HL-60 (cell line): ENCODE measurements at regions not wholly inside any gene's neighbourhood (a gene's known extent, or its start where the extent isn't known, plus 50 kb on each side); places are given as distances from the start of the nearest gene placed in this dataset.

ENCODE experiments used
- DNase-seq, 2 experiments: peaks; one replicate each; pipeline ENCODE4 v3.0.0-alpha.2; 2010 to 2020; ENCODE audit warnings: low read depth in 1 of 2, low spot score in 1 of 2
- H3K27ac ChIP-seq: fragments of 250-450 bp; sonication (Bioruptor Pico); replicated peaks from 2 replicates; pipeline ENCODE4 v1.5.1; 2020; ENCODE audit warnings: mild to moderate bottlenecking, moderate library complexity
- H3K27me3 ChIP-seq: fragments of 250-450 bp; sonication (Bioruptor Pico); 2 replicates; pipeline ENCODE4 v1.5.1; 2021; ENCODE audit warnings: mild to moderate bottlenecking, moderate library complexity; ENCODE audit not compliant: insufficient read depth, poor library complexity, severe bottlenecking
- H3K4me3 ChIP-seq: replicated peaks from 2 replicates; pipeline ENCODE4 v1.5.1; 2011; ENCODE audit warnings: mild to moderate bottlenecking, control low read depth, low read length; ENCODE audit not compliant: insufficient read depth
- CTCF ChIP-seq: IDR thresholded peaks from one replicate; pipeline ENCODE4 v1.5.1; 2011; ENCODE audit warnings: low read length, control low read depth, inconsistent platforms; ENCODE audit not compliant: insufficient read depth
- GABPA ChIP-seq: IDR thresholded peaks from 2 replicates; pipeline ENCODE4 v1.6.1; 2012; ENCODE audit warnings: low read depth
- POLR2AphosphoS5 ChIP-seq: IDR thresholded peaks from 2 replicates; pipeline ENCODE4 v1.6.1; 2012; ENCODE audit warnings: low read depth
- REST ChIP-seq: IDR thresholded peaks from 2 replicates; pipeline ENCODE4 v1.6.1; 2012; ENCODE audit warnings: low read depth; ENCODE audit not compliant: insufficient replicate concordance
- SPI1 ChIP-seq: IDR thresholded peaks from 2 replicates; pipeline ENCODE4 v1.6.1; 2012; ENCODE audit warnings: low read depth, mild to moderate bottlenecking, borderline replicate concordance

GRCh38 chr3:14278799-14279625, 100.4 kb downstream of the LSM3 start:
- Histone ChIP-seq H3K27me3 (no peaks in the 10 kb centered on the region), H3K4me3 (no peak overlapping the region), H3K27ac (peak overlapping the region; percentile 91)
- TF ChIP-seq GABPA: no peak
- no peak for TF ChIP-seq CTCF
- 0 out of 2 replicates have a peak, but pooled peaks have one; percentile 8 for TF ChIP-seq SPI1
- TF ChIP-seq REST: peak; percentile 4
- DNase-seq: peak in 1 of 2 experiments; percentile 83

GRCh38 chr3:14279626-14280061, 101.0 kb downstream of the LSM3 start:
- Histone ChIP-seq H3K27me3 (no peaks in the 10 kb centered on the region), H3K27ac (peak overlapping the region; percentile 91), H3K4me3 (no peak overlapping the region)
- no peak for DNase-seq
- TF ChIP-seq SPI1 (no peak), REST (no peak), GABPA (no peak), CTCF (no peak), POLR2AphosphoS5 (no peak)

- Histone ChIP-seq H3K27ac (no peak overlapping the region; the same call in 1 of the 2 replicates), H3K4me3 (no peak overlapping the region), H3K27me3 (no peaks in the 10 kb centered on the region)
- TF ChIP-seq SPI1 (no peak), REST (no peak), GABPA (no peak), POLR2AphosphoS5 (no peak), CTCF (no peak)
- no peak for DNase-seq
These were observed 101.7 kb downstream of the LSM3 start for GRCh38 chr3:14280326-14280725.
